Cardiac muscle cell (in vitro differentiated cells and primary cell): ENCODE measurements at regions not wholly inside any gene's neighbourhood (a gene's known extent, or its start where the extent isn't known, plus 50 kb on each side); places are given as distances from the start of the nearest gene placed in this dataset.

Experiments
- DNase-seq, 2 donors: peaks; one replicate each; pipeline versions ENCODE4 v3.0.0 to v3.0.0-alpha.2; 2010 to 2017; ENCODE audit warnings: low read depth in 1 of 2, low spot score in 1 of 2
- H3K27ac ChIP-seq: fragments of 200-600 bp; sonication (generic); 2 replicates; pipeline ENCODE4 v1.5.1; 2016
- H3K27me3 ChIP-seq: fragments of 200-600 bp; sonication (generic); 2 replicates; pipeline ENCODE4 v1.6.0; 2016; ENCODE audit warnings: control low read depth
- H3K36me3 ChIP-seq: fragments of 200-600 bp; sonication (generic); 2 replicates; pipeline ENCODE4 v1.5.1; 2016; ENCODE audit warnings: control low read depth
- H3K4me1 ChIP-seq: fragments of 200-600 bp; sonication (generic); 2 replicates; pipeline ENCODE4 v1.8.1; 2017; ENCODE audit warnings: low read depth, mild to moderate bottlenecking, mixed run types
- H3K4me3 ChIP-seq: fragments of 200-600 bp; sonication (generic); 2 replicates; pipeline ENCODE4 v1.5.1; 2016; ENCODE audit warnings: mild to moderate bottlenecking
- H3K9me3 ChIP-seq: fragments of 200-600 bp; sonication (generic); 2 replicates; pipeline ENCODE4 v1.5.1; 2017; ENCODE audit warnings: low read depth, mild to moderate bottlenecking, control low read depth
- CTCF ChIP-seq: IDR thresholded peaks from 2 replicates; pipeline ENCODE4 v1.5.1; 2012; ENCODE audit warnings: low read depth, mild to moderate bottlenecking, low read length

GRCh38 chr3:107428051-107428858 is 51.0 kb downstream of the CCDC54 start:
- DNase-seq: no peak
- H3K4me1 ChIP-seq: peaks cover 5% of the 10 kb centered on the region
- no peaks in the 10 kb centered on the region for H3K9me3 ChIP-seq
- no peak overlapping the region for H3K27ac ChIP-seq
- no peak overlapping the region for H3K4me3 ChIP-seq
- no peaks in the 10 kb centered on the region for H3K36me3 ChIP-seq
- peaks cover 21% of the 10 kb centered on the region for H3K27me3 ChIP-seq
- TF ChIP-seq CTCF: no peak

GRCh38 chr3:107429320-107430181 is 52.3 kb downstream of the CCDC54 start:
- TF ChIP-seq CTCF: peak; percentile 88
- Histone ChIP-seq H3K9me3 (no peaks in the 10 kb centered on the region), H3K4me1 (peaks cover 5% of the 10 kb centered on the region), H3K27me3 (peaks cover 21% of the 10 kb centered on the region), H3K4me3 (peak overlapping the region; percentile 29), H3K36me3 (no peaks in the 10 kb centered on the region), H3K27ac (no peak overlapping the region)
- peak; percentile 84 to 94 for DNase-seq

GRCh38 chr3:107430214-107430995 is 53.2 kb downstream of the CCDC54 start:
- peak overlapping the region; percentile 41 for H3K4me3 ChIP-seq
- TF ChIP-seq CTCF: no peak
- peak in 1 of 2 donors; percentile 54 for DNase-seq
- peaks cover 5% of the 10 kb centered on the region for H3K4me1 ChIP-seq
- no peak overlapping the region for H3K27ac ChIP-seq
- H3K9me3 ChIP-seq: no peaks in the 10 kb centered on the region
- no peaks in the 10 kb centered on the region for H3K36me3 ChIP-seq
- peaks cover 21% of the 10 kb centered on the region for H3K27me3 ChIP-seq

- H3K27me3 ChIP-seq: peaks cover 21% of the 10 kb centered on the region
- no peaks in the 10 kb centered on the region for H3K9me3 ChIP-seq
- H3K27ac ChIP-seq: no peak overlapping the region
- H3K4me1 ChIP-seq: peaks cover 5% of the 10 kb centered on the region
- H3K36me3 ChIP-seq: no peaks in the 10 kb centered on the region
- DNase-seq: no peak
- TF ChIP-seq CTCF: no peak
- peak overlapping the region; percentile 41 for H3K4me3 ChIP-seq
Observed at GRCh38 chr3:107430996-107431245, 53.7 kb downstream of the CCDC54 start.

- TF ChIP-seq CTCF: no peak
- Histone ChIP-seq H3K9me3 (no peaks in the 10 kb centered on the region), H3K4me3 (peak overlapping the region; percentile 41), H3K27ac (no peak overlapping the region), H3K27me3 (peaks cover 21% of the 10 kb centered on the region), H3K36me3 (no peaks in the 10 kb centered on the region), H3K4me1 (peaks cover 5% of the 10 kb centered on the region)
- DNase-seq: peak; percentile 67 to 69
Observed at GRCh38 chr3:107431246-107432012, 54.2 kb downstream of the CCDC54 start.
